HepG2 (cell line): ENCODE measurements at regions not wholly inside any gene's neighbourhood (a gene's known extent, or its start where the extent isn't known, plus 50 kb on each side); places are given as distances from the start of the nearest gene placed in this dataset.

Experiments
- ATAC-seq: fragments of 200-7000 bp; cut with Tn5 transposase; 3 replicates; pipeline ENCODE4 v1.9.1; 2020; ENCODE audit warnings: mild to moderate bottlenecking, moderate library complexity
- BruUV-seq: library from RNA; stranded (reverse); fragments of 400-500 nt; replicated peaks from 2 replicates; lab custom pipeline; 2021; lab: Mats Ljungman, UMichigan
- CTCF ChIA-PET: fragments of 300-600 bp; formaldehyde crosslinking; extraction: SDS; loops from one replicate; lab custom pipeline; 2021; ENCODE audit warnings: low total read pairs, inconsistent platforms, low intra/inter-chr PET ratio; lab: Yijun Ruan, JAX
- POLR2A ChIA-PET: fragments of 350-600 bp; sonication (Branson Sonifier 250); formaldehyde crosslinking; loops from one replicate; lab custom pipeline; 2020; ENCODE audit warnings: antibody characterized with exemption, inconsistent platforms; lab: Yijun Ruan, JAX
- DNase-seq: peaks from one replicate; pipeline ENCODE4 v3.0.0-alpha.2; 2015; ENCODE audit warnings: low spot score
- FAIRE-seq: peaks from 3 replicates; lab custom pipeline; 2011; peaks lifted over from hg19 to GRCh38; lab: Jason Lieb, UNC
- H2AFZ ChIP-seq: one replicate; pipeline ENCODE4 v1.6.1; 2011; ENCODE audit warnings: low read length, inconsistent platforms
- H3K27ac ChIP-seq: fragments of 300-600 bp; 3 replicates; pipeline ENCODE4 v1.8.0; 2011; ENCODE audit warnings: mixed run types, mild to moderate bottlenecking, mixed read lengths, low read length, inconsistent platforms; ENCODE audit not compliant: insufficient read depth; ENCODE audit errors: extremely low read length
- H3K27me3 ChIP-seq, 2 experiments: fragments of 200-600 bp in 1 of 2; 2 replicates in 1 of 2; 3 replicates in 1 of 2; pipeline versions ENCODE4 v1.6.0 to v1.8.0; 2011; ENCODE audit warnings: low read length in 2 of 2, mild to moderate bottlenecking in 2 of 2, moderate library complexity in 2 of 2, inconsistent platforms in 1 of 2; ENCODE audit not compliant: insufficient read depth in 2 of 2, control insufficient read depth in 1 of 2
- H3K36me3 ChIP-seq, 2 experiments: fragments of 200-600 bp in 1 of 2; replicated peaks in 1 of 2; 2 replicates in 1 of 2; 3 replicates in 1 of 2; pipeline versions ENCODE4 v1.5.1 to v1.8.0; 2011; ENCODE audit warnings: low read length in 2 of 2, inconsistent platforms in 1 of 2; ENCODE audit not compliant: insufficient read depth in 2 of 2, control insufficient read depth in 1 of 2
- H3K4me1 ChIP-seq: 2 replicates; pipeline ENCODE4 v1.5.1; 2012; ENCODE audit warnings: low read length, inconsistent platforms; ENCODE audit not compliant: insufficient read depth
- H3K4me2 ChIP-seq: 2 replicates; pipeline ENCODE4 v1.6.0; 2011; ENCODE audit warnings: low read depth, low read length, inconsistent platforms
- H3K4me3 ChIP-seq, 3 experiments: fragments of 200-600 bp in 1 of 3; sonication (generic), shearing (Covaris generic) in 1 of 3; replicated peaks in 1 of 3; 2 replicates each; pipeline ENCODE4 v1.5.1; 2011 to 2016; ENCODE audit warnings: low read length in 3 of 3, inconsistent platforms in 2 of 3, low read depth in 2 of 3, mild to moderate bottlenecking in 2 of 3, control low read depth in 1 of 3, mixed read lengths in 1 of 3; ENCODE audit not compliant: insufficient read depth in 1 of 3
- H3K79me2 ChIP-seq: one replicate; pipeline ENCODE4 v1.6.1; 2011; ENCODE audit warnings: low read length, inconsistent platforms; ENCODE audit not compliant: insufficient read depth
- H3K9ac ChIP-seq: 2 replicates; pipeline ENCODE4 v1.6.0; 2011; ENCODE audit warnings: mild to moderate bottlenecking, low read depth, low read length, inconsistent platforms; ENCODE audit not compliant: insufficient read depth
- H3K9me3 ChIP-seq: 2 replicates; pipeline ENCODE4 v1.5.1; 2012; ENCODE audit warnings: mild to moderate bottlenecking, low read length
- H4K20me1 ChIP-seq: 2 replicates; pipeline ENCODE4 v1.6.0; 2011; ENCODE audit warnings: inconsistent platforms, mild to moderate bottlenecking, low read length, moderate library complexity; ENCODE audit not compliant: insufficient read depth
- CC2D1A ChIP-seq: sonication (generic); formaldehyde crosslinking; IDR thresholded peaks from 2 replicates; pipeline ENCODE4 v1.8.1; 2023; ENCODE audit warnings: mild to moderate bottlenecking, missing genetic modification reagents
- DPF2 ChIP-seq: sonication (generic); formaldehyde crosslinking; IDR thresholded peaks from 2 replicates; pipeline ENCODE4 v1.4.0; 2020; ENCODE audit warnings: mild to moderate bottlenecking, low read depth, missing genetic modification reagents, borderline replicate concordance
- GATAD2A ChIP-seq: IDR thresholded peaks from 2 replicates; pipeline ENCODE4 v1.6.1; 2016
- HOMEZ ChIP-seq: IDR thresholded peaks from 2 replicates; pipeline ENCODE4 v1.6.1; 2016; ENCODE audit warnings: low read depth
- JUN ChIP-seq: sonication (generic); formaldehyde crosslinking; IDR thresholded peaks from 2 replicates; pipeline ENCODE4 v1.4.0; 2020; ENCODE audit warnings: mild to moderate bottlenecking, missing genetic modification reagents
- KMT2A ChIP-seq: sonication (generic); formaldehyde crosslinking; IDR thresholded peaks from 2 replicates; pipeline ENCODE4 v1.4.0; 2020; ENCODE audit warnings: missing genetic modification reagents
- LRRFIP1 ChIP-seq: sonication (generic); formaldehyde crosslinking; conservative IDR thresholded peaks from 2 replicates; pipeline ENCODE4 v1.4.0; 2020; ENCODE audit warnings: missing genetic modification reagents
- MLXIP ChIP-seq: sonication (generic); formaldehyde crosslinking; IDR thresholded peaks from 2 replicates; pipeline ENCODE4 v1.9.0; 2021; ENCODE audit warnings: missing genetic modification reagents, borderline replicate concordance
- NFYC ChIP-seq: IDR thresholded peaks from 2 replicates; pipeline ENCODE4 v1.6.1; 2016; ENCODE audit warnings: missing genetic modification reagents, missing compliant biosample characterization
- PAX8 ChIP-seq: sonication (generic); formaldehyde crosslinking; IDR thresholded peaks from 2 replicates; pipeline ENCODE4 v1.8.0; 2022; ENCODE audit warnings: mild to moderate bottlenecking, missing genetic modification reagents, borderline replicate concordance
- ZBTB7B ChIP-seq: sonication (generic); formaldehyde crosslinking; IDR thresholded peaks from 2 replicates; pipeline ENCODE4 v1.4.0; 2020; ENCODE audit warnings: missing genetic modification reagents
- ZZZ3 ChIP-seq: sonication (generic); formaldehyde crosslinking; IDR thresholded peaks from 2 replicates; pipeline ENCODE4 v1.4.0; 2020; ENCODE audit warnings: missing genetic modification reagents, mild to moderate bottlenecking, borderline replicate concordance
- WGBS: methylation state at CpG from one replicate; pipeline ENCODE4 v1.1.6; 2017; ENCODE audit warnings: low lambda C conversion rate; 5-methylcytosine and 5-hydroxymethylcytosine counted together
- in situ Hi-C: cut with HindIII; loops from 2 replicates; pipeline ENCODE4 v1.10.0; 2017; ENCODE audit warnings: low pct_unique_long_range_greater_than_20kb; ENCODE audit not compliant: extremely low pct_ligation_motif_present
- intact Hi-C: fragments of 100-400 bp; cut with micrococcal nuclease; formaldehyde crosslinking; loops from one replicate; pipeline ENCODE4 v1.10.0; 2022; ENCODE audit not compliant: unreplicated experiment
- TF ChIP-seq, protein P1 (sequence below): sonication (generic); formaldehyde crosslinking; IDR thresholded peaks from 2 replicates; pipeline ENCODE4 v1.8.0; 2022; ENCODE audit warnings: mild to moderate bottlenecking, missing genetic modification reagents
- TF ChIP-seq, protein P2 (sequence below): sonication (generic); formaldehyde crosslinking; IDR thresholded peaks from 2 replicates; pipeline ENCODE4 v1.4.0; 2020; ENCODE audit warnings: missing genetic modification reagents; ENCODE audit errors: not compliant biosample characterization
- TF ChIP-seq, protein P3 (sequence below): sonication (generic); formaldehyde crosslinking; IDR thresholded peaks from 2 replicates; pipeline ENCODE4 v1.4.0; 2020; ENCODE audit warnings: missing genetic modification reagents

- no TSS peak for BruUV-seq
- Histone ChIP-seq H3K9me3 (no peaks in the 10 kb centered on the region), H3K36me3 (no peaks in the 10 kb centered on the region), H2AFZ (no peak overlapping the region), H3K9ac (no peak overlapping the region), H4K20me1 (no peaks in the 10 kb centered on the region), H3K27ac (no peak overlapping the region), H3K27me3 (no peaks in the 10 kb centered on the region), H3K4me1 (no peaks in the 10 kb centered on the region), H3K4me2 (no peak overlapping the region), H3K79me2 (no peaks in the 10 kb centered on the region), H3K4me3 (no peak overlapping the region)
- ChIA-PET POLR2A (no interaction called here), CTCF (no interaction called here)
- FAIRE-seq (no peak), DNase-seq (no peak), ATAC-seq (no peak)
- in situ Hi-C loops = no loop called here
- intact Hi-C loops = no loop called here
- 24% methylated on average over 6 of the region's 7 CpGs for WGBS
- TF ChIP-seq, protein P1, sequence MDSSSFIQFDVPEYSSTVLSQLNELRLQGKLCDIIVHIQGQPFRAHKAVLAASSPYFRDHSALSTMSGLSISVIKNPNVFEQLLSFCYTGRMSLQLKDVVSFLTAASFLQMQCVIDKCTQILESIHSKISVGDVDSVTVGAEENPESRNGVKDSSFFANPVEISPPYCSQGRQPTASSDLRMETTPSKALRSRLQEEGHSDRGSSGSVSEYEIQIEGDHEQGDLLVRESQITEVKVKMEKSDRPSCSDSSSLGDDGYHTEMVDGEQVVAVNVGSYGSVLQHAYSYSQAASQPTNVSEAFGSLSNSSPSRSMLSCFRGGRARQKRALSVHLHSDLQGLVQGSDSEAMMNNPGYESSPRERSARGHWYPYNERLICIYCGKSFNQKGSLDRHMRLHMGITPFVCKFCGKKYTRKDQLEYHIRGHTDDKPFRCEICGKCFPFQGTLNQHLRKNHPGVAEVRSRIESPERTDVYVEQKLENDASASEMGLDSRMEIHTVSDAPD (CRISPR knock-in tag) = no peak
- TF ChIP-seq, protein P2, sequence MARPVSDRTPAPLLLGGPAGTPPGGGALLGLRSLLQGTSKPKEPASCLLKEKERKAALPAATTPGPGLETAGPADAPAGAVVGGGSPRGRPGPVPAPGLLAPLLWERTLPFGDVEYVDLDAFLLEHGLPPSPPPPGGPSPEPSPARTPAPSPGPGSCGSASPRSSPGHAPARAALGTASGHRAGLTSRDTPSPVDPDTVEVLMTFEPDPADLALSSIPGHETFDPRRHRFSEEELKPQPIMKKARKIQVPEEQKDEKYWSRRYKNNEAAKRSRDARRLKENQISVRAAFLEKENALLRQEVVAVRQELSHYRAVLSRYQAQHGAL = no peak
- TF ChIP-seq ZZZ3 (no peak), PAX8 (CRISPR knock-in tag) (no peak), LRRFIP1 (CRISPR knock-in tag) (no peak), NFYC (CRISPR knock-in tag) (no peak), CC2D1A (no peak), KMT2A (no peak), HOMEZ (CRISPR knock-in tag) (no peak), GATAD2A (CRISPR knock-in tag) (no peak), JUN (CRISPR knock-in tag) (no peak), ZBTB7B (no peak), DPF2 (CRISPR knock-in tag) (no peak), MLXIP (CRISPR knock-in tag) (no peak)
- TF ChIP-seq, protein P3, sequence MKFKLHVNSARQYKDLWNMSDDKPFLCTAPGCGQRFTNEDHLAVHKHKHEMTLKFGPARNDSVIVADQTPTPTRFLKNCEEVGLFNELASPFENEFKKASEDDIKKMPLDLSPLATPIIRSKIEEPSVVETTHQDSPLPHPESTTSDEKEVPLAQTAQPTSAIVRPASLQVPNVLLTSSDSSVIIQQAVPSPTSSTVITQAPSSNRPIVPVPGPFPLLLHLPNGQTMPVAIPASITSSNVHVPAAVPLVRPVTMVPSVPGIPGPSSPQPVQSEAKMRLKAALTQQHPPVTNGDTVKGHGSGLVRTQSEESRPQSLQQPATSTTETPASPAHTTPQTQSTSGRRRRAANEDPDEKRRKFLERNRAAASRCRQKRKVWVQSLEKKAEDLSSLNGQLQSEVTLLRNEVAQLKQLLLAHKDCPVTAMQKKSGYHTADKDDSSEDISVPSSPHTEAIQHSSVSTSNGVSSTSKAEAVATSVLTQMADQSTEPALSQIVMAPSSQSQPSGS = no peak
Observed at GRCh38 chr13:22120646-22121045, 449.8 kb downstream of the FGF9 start.
